ENCODE measurements at regions not wholly inside any gene's neighbourhood (a gene's known extent, or its start where the extent isn't known, plus 50 kb on each side); places are given as distances from the start of the nearest gene placed in this dataset.

DNA sequence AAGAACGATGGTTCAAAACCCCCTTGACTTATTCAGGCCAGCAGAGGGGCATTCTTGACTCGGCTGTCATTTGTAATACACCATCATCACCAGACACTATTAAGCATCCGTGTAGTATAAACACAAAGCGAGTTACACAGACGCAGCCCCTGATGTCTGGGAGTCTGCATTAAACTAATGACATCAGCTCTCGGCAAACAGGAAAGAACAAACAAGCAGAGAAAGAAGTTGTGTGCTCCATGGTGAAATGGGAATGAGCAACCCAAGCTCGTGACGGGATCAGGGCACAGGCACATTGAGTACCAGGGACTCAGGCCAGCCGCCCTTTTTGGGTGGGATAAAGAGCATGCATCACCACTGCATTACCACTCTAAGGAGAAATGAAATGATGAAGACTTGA is 460.1 kb downstream of the MED13L start:
- POLR2A ChIA-PET, result no interaction called here

DNA sequence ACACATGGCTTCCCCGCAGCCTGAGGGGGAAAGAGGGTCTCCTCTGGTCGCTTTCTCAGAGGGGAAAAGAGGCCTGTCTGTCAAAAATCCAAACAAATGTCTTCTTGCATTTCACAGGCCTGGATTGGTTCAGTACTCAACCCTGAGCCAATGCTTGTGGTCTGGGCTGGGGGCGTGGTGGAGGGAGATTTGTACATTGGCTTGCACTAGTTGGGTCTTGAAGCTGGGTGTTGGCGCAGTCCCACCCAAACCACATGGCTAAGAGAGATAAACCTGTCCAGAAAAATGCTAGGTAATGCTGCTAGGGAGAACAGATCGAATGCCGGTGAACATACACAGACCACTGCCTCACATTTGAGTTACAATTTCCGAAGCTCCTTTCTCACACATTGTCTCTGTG is 461.6 kb downstream of the MED13L start:
- DNase-seq (ENCODE audit: extremely low spot score), result no peak
- POLR2A ChIA-PET, result no interaction called here
- CTCF ChIA-PET, result no interaction called here
- TF ChIP-seq ZNF384 (IDR thresholded peaks at IDR 0.05) (no peak), FOXM1 (IDR thresholded peaks at IDR 0.05; ENCODE audit: borderline replicate concordance) (no peak), SUZ12 (IDR thresholded peaks at IDR 0.05) (no peak), L3MBTL2 (conservative IDR thresholded peaks at IDR 0.05) (no peak), FOXK2 (IDR thresholded peaks at IDR 0.05) (no peak), NFRKB (IDR thresholded peaks at IDR 0.05) (no peak), SP1 (IDR thresholded peaks at IDR 0.05) (no peak), BHLHE40 (IDR thresholded peaks at IDR 0.05; ENCODE audit: borderline replicate concordance) (no peak), ARNT (IDR thresholded peaks at IDR 0.05) (no peak), LEF1 (IDR thresholded peaks at IDR 0.05; ENCODE audit: borderline replicate concordance) (no peak), CTBP1 (IDR thresholded peaks at IDR 0.05; ENCODE audit: borderline replicate concordance) (no peak), ELF4 (IDR thresholded peaks at IDR 0.05) (no peak), HDGF (IDR thresholded peaks at IDR 0.05; ENCODE audit: borderline replicate concordance) (no peak), FOXA1 (IDR thresholded peaks at IDR 0.05) (no peak), TARDBP (IDR thresholded peaks at IDR 0.05) (no peak)
- TF ChIP-seq, protein P1, sequence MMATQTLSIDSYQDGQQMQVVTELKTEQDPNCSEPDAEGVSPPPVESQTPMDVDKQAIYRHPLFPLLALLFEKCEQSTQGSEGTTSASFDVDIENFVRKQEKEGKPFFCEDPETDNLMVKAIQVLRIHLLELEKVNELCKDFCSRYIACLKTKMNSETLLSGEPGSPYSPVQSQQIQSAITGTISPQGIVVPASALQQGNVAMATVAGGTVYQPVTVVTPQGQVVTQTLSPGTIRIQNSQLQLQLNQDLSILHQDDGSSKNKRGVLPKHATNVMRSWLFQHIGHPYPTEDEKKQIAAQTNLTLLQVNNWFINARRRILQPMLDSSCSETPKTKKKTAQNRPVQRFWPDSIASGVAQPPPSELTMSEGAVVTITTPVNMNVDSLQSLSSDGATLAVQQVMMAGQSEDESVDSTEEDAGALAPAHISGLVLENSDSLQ (IDR thresholded peaks at IDR 0.05), result no peak

More for the DNA sequence above, 460.1 kb downstream of the MED13L start:
- DNase-seq (ENCODE audit: extremely low spot score), result no peak
- CTCF ChIA-PET, result no interaction called here
- TF ChIP-seq SP1 (IDR thresholded peaks at IDR 0.05), result no peak
- no peak for TF ChIP-seq SUZ12 (IDR thresholded peaks at IDR 0.05)
- no peak for TF ChIP-seq ARNT (IDR thresholded peaks at IDR 0.05)
- TF ChIP-seq, protein P1 (IDR thresholded peaks at IDR 0.05), result no peak
- TF ChIP-seq HDGF (IDR thresholded peaks at IDR 0.05; ENCODE audit: borderline replicate concordance), result no peak
- no peak for TF ChIP-seq FOXK2 (IDR thresholded peaks at IDR 0.05)
- no peak for TF ChIP-seq TARDBP (IDR thresholded peaks at IDR 0.05)
- no peak for TF ChIP-seq LEF1 (IDR thresholded peaks at IDR 0.05; ENCODE audit: borderline replicate concordance)
- no peak for TF ChIP-seq CTBP1 (IDR thresholded peaks at IDR 0.05; ENCODE audit: borderline replicate concordance)
- TF ChIP-seq ELF4 (IDR thresholded peaks at IDR 0.05), result no peak
- TF ChIP-seq ZNF384 (IDR thresholded peaks at IDR 0.05), result no peak
- no peak for TF ChIP-seq L3MBTL2 (conservative IDR thresholded peaks at IDR 0.05)
- TF ChIP-seq FOXM1 (IDR thresholded peaks at IDR 0.05; ENCODE audit: borderline replicate concordance), result no peak
- no peak for TF ChIP-seq FOXA1 (IDR thresholded peaks at IDR 0.05)

DNA sequence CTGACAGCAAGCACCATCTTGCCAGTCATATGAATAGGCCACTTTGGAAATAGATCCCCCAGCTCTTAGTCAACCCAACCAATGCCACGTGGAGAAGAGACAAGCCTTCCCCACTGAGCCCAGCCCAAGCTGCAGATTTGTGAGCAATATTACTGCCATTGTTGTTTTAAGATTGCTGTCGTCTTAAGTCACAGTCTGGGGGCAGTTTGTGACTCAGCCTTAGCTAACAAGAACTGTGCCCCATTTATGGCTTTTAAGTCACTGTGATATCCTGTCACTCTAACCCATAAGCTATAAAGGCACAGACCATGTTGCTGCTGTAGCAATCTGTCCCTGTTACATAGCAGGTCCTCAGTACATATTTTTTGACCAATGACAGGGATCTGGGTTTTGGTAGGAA is 464.2 kb downstream of the MED13L start:
- ChIA-PET CTCF (no interaction called here), POLR2A (no interaction called here)
- TF ChIP-seq TARDBP (IDR thresholded peaks at IDR 0.05) (no peak), CTBP1 (IDR thresholded peaks at IDR 0.05; ENCODE audit: borderline replicate concordance) (no peak), ZNF384 (IDR thresholded peaks at IDR 0.05) (no peak), SP1 (IDR thresholded peaks at IDR 0.05) (no peak)
- TF ChIP-seq, protein P1 (IDR thresholded peaks at IDR 0.05), result no peak
- DNase-seq (ENCODE audit: extremely low spot score), result no peak

DNA sequence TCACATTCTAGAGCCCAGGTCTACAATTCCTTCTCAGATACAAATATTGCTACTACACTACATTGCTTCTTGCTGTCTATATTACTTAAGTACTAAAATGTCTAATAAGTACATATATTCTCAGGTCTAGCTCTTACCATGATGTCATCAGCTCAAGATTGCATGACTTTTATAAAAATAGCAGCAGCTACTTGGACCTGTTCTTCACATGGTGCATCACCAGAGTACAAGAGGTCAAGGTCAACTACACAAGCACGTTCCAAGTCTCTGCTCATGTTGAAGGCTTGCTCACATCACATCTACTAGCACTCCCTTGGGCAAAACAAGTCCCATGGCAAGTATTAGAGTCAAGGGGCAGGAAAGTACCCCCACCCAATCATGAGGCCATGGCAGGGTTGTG is 465.6 kb downstream of the MED13L start:
- no peak for DNase-seq (ENCODE audit: extremely low spot score)
- no peak for TF ChIP-seq CTBP1 (IDR thresholded peaks at IDR 0.05; ENCODE audit: borderline replicate concordance)
- no peak for TF ChIP-seq ELF4 (IDR thresholded peaks at IDR 0.05)
- TF ChIP-seq ARNT (IDR thresholded peaks at IDR 0.05), result no peak
- TF ChIP-seq FOXM1 (IDR thresholded peaks at IDR 0.05; ENCODE audit: borderline replicate concordance), result no peak
- no peak for TF ChIP-seq TARDBP (IDR thresholded peaks at IDR 0.05)
- TF ChIP-seq HDGF (IDR thresholded peaks at IDR 0.05; ENCODE audit: borderline replicate concordance), result no peak
- TF ChIP-seq BHLHE40 (IDR thresholded peaks at IDR 0.05; ENCODE audit: borderline replicate concordance), result no peak
- TF ChIP-seq NFRKB (IDR thresholded peaks at IDR 0.05), result no peak
- TF ChIP-seq FOXA1 (IDR thresholded peaks at IDR 0.05), result no peak
- TF ChIP-seq FOXK2 (IDR thresholded peaks at IDR 0.05), result no peak
- TF ChIP-seq ZNF384 (IDR thresholded peaks at IDR 0.05), result no peak
- no peak for TF ChIP-seq L3MBTL2 (conservative IDR thresholded peaks at IDR 0.05)
- no peak for TF ChIP-seq LEF1 (IDR thresholded peaks at IDR 0.05; ENCODE audit: borderline replicate concordance)
- TF ChIP-seq SP1 (IDR thresholded peaks at IDR 0.05), result no peak
- TF ChIP-seq, protein P1 (IDR thresholded peaks at IDR 0.05), result no peak
- TF ChIP-seq SUZ12 (IDR thresholded peaks at IDR 0.05), result no peak
- POLR2A ChIA-PET, result no interaction called here
- CTCF ChIA-PET, result no interaction called here

DNA sequence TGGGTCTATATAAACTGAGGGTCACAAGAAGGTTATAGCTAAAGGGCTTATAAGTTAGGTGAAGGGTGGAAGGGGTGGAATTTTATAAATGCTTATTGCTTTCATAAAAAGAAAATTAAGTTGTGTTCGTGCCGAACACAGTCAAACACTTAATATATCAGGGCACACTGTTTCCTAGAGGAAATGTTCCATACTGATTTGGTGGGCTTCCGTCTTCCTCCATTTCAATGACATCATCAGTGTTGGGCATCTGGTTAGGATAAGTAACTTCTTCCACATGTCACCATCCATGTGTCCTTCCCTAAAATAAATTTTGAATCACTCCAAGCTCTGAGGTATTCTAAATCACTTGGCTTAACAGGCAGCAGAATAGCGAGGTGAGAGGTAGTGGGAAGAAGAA is 466.4 kb downstream of the MED13L start:
- CTCF ChIA-PET, result no interaction called here
- TF ChIP-seq SP1 (IDR thresholded peaks at IDR 0.05) (no peak), BHLHE40 (IDR thresholded peaks at IDR 0.05; ENCODE audit: borderline replicate concordance) (no peak), TARDBP (IDR thresholded peaks at IDR 0.05) (no peak), ELF4 (IDR thresholded peaks at IDR 0.05) (no peak), CTBP1 (IDR thresholded peaks at IDR 0.05; ENCODE audit: borderline replicate concordance) (no peak), NFRKB (IDR thresholded peaks at IDR 0.05) (no peak), ARNT (IDR thresholded peaks at IDR 0.05) (no peak), L3MBTL2 (conservative IDR thresholded peaks at IDR 0.05) (no peak), LEF1 (IDR thresholded peaks at IDR 0.05; ENCODE audit: borderline replicate concordance) (no peak), ZNF384 (IDR thresholded peaks at IDR 0.05) (no peak), FOXK2 (IDR thresholded peaks at IDR 0.05) (no peak), FOXA1 (IDR thresholded peaks at IDR 0.05) (no peak)
- TF ChIP-seq, protein P1 (IDR thresholded peaks at IDR 0.05), result no peak
- POLR2A ChIA-PET, result no interaction called here
- DNase-seq (ENCODE audit: extremely low spot score), result no peak
